GM21367 (cell line): ENCODE measurements at regions not wholly inside any gene's neighbourhood (a gene's known extent, or its start where the extent isn't known, plus 50 kb on each side); places are given as distances from the start of the nearest gene placed in this dataset.

Experiments
- ATAC-seq: cut with Tn5 transposase; IDR thresholded peaks from one replicate; pipeline ENCODE4 v1.9.1; 2021; ENCODE audit not compliant: unreplicated experiment

DNA sequence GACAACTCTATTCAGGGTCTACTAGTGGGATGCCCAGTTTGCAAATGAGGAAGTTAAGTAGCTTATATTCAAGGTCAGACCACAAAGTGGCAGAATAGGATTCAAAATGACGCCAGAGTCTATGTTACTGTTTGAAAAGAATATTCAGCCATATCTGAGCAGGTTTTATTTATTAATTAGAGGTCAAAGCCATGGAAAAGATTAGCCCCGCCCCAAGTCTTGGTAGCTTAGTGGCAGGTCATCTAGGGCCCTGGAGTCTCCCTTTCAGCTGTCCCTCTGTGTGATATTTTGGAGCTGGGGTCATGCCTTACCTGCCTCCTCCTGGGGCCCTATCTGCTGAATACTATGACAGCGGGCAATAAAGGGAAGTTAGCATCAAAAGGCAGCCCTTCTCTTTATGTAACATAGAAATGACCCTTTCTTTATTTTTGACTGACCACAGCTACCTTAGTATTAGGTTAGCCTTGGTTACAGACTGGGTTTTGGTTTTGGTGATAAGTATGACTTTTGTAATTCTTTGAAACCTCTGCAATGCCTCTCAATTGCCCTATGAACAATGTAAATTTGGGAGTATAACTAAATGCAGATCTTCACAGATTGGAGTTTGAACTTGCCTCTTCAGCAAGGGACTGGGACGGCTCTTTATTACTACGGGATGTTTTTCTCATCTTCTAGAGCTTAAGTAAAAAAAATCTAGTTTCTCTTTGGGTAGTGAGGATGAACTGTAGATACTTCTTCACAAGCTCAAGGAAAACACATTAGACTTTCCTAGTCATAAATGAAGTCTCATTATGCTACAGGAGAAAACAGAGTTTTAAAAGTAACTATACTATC lies 153.0 kb upstream of the ITGA4 start:
- no peak for ATAC-seq

GRCh38 chr2:181305301-181306123 lies 151.7 kb upstream of the ITGA4 start:
- ATAC-seq, result peak; percentile 91

- ATAC-seq, result no peak
These were observed 150.4 kb upstream of the ITGA4 start for GRCh38 chr2:181306785-181307184.

- no peak for ATAC-seq
These were observed 149.8 kb upstream of the ITGA4 start for GRCh38 chr2:181307203-181307991.

- ATAC-seq, result no peak
These were observed 148.2 kb upstream of the ITGA4 start for GRCh38 chr2:181308766-181309515.

DNA sequence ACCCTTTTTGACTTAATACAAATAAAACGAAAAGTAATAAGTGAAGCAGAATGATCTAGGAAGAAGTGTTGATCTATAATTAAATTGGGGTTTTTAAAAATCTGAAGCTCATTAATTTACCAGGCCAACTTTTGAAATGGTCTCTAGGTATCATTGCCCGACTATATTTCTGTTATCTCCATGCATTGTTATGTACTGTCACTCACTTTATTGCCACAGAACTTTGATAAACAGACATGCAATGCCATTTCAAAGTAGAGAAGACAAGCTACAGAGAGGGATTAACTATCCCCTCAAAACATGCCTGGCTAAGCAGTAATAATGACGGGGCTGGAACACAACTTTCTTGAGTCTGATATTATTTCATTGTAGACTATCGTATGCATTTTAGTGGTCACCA lies 147.6 kb upstream of the ITGA4 start:
- ATAC-seq, result no peak

DNA sequence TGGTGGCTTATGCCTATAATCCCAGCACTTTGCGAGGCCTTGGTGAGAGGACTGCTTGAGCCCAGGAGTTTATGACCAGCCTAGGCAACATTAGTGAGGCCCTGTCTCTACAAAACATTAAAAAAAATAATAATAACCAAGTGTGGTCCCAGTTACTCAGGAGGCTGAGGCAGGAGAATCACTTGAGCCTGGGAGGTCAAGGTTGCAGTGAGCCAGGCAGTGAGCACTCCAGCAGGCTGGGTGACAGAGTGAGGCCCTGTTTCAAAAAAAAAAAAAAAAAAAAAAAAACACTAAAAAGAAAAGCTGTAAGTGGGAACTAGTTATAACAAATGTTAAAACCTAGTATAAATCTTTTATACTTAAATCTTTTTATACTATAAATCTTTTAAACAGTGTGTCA lies 146.2 kb upstream of the ITGA4 start:
- no peak for ATAC-seq

DNA sequence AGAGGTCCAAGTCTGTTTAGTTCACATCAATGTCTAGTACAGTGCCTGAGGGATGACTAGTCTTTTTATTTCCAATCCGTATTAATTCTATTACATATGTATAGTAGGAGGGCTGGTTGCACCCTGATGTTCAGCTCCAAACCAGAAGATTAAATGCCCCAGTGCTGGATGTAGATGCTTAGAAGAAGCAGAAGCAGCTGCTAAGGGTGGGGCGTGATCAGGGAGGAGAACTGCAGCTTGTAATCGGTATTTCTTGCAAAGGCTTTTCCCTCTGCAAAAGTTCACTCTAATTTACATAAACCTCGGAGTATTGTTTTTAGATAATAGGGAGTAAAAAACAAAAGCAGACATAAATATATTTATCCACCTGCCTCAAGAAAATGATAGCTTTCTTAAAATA lies 145.3 kb upstream of the ITGA4 start:
- no peak for ATAC-seq

DNA sequence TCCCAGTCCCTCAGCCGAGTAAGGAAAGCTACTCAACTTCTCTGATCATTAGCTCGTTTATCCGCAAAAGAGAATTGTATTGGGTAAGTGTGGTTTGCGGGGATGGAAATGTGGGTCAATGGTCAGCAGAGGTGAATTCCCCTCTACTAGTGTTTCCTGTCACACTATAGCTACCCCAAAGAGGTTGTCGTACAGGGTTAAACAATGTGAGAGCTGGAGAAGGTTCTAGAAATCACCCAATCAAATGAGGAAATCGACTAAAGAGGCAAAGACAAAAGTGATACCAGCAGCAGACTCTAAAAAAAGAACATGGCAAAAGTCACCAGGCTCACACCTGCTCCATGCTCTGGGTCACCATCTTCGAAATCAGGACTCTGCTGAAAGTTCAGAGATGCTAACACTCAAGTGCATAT lies 144.7 kb upstream of the ITGA4 start:
- peak; percentile 81 for ATAC-seq

DNA sequence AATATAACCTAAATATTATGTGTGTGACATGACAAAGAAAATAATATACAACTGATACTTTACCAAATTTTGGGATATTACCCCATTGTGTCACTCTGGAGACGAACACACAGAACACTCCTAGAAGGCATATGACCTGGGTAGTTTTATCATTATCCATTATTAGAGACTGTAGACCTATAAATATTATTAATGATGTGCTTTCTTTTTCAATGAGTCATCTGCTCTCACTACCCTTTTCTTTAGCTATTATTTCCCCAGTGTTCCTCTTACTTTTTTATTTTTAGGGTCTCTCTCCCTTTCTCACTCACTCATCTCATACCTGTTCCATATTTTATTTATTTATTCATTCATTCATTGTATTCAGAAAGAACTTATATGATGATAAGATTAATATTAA lies 143.3 kb upstream of the ITGA4 start:
- ATAC-seq, result no peak

DNA sequence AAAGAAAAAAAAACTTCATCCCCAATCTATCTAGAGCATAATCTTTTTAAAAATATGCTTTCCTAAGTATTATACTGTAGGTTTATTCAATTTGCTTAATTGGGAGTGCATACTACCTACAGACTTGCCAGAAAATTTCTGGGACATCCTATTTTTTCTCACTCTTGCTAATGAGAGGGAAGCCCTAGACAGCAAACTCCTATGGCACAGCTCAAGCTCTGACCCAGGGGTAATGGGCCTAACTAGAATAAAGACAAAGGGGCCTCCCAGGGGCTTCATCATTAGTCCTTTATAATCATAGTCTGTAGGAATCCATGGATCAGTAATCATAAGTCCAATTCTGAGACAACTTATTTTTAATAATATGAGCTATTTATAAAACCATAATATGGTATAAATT lies 142.6 kb upstream of the ITGA4 start:
- no peak for ATAC-seq

- no peak for ATAC-seq
These were observed 139.7 kb upstream of the ITGA4 start for GRCh38 chr2:181317511-181317910.

GRCh38 chr2:181318504-181319280 lies 138.5 kb upstream of the ITGA4 start:
- ATAC-seq, result no peak

DNA sequence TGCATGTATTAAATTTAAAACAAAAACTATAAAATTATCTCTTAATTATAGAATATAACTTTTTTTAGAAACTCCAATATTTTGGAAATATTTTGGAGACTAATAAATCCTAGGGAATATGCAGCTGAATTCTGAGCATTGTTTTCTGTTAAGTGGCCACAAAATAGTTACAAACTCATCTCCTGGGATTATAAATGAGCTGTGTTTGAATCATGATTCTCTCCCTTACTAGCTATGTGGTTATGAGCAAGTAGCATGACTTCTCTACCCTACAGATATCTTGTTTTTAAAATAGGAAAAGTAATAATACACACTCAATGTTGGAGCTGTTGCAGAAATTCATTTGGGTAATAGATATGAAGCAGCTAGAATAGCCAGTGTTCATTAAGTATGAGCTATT lies 137.9 kb upstream of the ITGA4 start:
- ATAC-seq, result no peak

DNA sequence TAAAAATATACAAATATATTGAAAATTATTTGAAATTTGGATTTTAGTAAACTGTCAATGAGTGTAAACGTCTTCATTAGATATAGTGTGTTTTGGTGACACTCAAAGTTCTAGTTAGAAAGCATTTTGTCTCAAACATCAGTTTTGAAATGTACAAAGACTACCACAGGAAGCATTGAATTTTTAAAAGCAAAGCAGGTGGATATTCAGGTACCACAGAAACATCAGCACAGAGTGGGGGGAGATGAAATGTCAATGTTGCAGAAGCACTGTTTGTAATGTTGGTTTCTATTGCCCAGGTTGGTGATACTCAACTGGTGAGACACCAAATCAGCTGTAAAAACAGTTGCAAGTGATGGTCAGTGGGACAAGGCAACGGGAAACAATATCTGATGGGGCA lies 136.5 kb upstream of the ITGA4 start:
- ATAC-seq, result no peak

DNA sequence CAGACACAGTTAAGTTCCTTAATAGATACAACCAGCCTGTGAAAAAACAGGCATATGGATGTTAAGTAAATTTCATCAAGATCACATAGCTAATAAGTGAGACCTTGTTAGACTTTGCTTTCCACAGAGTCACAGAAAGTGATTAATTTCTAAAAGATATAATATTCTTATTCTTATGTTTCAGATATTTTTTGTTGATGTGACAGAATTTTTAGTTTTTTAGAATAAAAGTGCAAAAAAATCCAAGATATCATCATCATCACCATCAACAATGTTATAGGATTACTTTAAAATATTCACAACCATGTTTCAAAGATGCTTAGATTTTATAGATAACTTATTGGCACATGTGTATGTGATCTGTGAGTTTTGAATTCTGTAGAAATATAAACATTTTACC lies 132.3 kb upstream of the ITGA4 start:
- ATAC-seq, result no peak

- ATAC-seq, result no peak
These were observed 130.5 kb upstream of the ITGA4 start for GRCh38 chr2:181326661-181327060.

DNA sequence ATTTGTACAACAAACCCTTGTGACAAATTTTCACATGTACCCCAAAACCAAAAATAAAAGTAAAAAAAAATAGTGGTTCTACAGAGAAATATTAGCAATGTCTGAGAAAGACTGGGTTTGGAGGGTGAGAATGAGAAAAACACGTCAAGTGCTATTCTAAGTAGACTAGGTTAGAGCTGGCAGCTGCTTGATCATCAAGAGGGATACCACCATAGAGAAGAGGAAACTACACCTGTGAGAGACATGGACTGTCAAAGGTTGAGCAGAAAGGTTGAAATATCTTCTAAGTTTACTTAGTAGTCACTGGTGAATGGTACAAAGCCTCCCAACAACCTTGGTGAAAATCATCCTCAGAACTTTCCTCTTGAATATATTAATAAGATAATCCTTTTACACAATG lies 126.9 kb upstream of the ITGA4 start:
- ATAC-seq, result no peak

DNA sequence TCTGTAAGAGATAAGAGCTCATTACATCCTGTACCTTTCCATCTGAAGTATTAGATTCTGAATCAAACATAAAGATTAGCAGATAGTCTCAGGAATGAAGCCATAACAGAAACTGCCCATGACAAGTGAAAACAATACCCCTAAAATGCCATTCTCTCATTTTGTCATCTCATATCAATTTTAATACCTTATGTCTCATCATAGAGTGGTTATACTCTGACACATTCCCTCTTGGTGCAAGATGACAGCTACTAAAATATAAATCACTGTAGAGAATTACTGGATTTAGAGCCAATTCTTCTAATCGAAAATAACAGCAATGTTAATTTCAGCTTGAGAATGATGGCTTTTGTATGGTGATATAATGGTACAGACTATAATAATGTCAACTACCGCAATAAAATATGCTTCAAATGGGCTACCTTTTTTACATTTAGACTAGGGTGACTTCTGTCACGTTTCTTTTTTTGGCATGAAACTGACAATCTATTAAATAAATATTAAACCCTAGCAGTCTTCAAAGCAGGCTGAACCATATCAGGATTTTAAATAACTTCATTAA lies 125.1 kb upstream of the ITGA4 start:
- no peak for ATAC-seq
